ENCODE measurements at regions not wholly inside any gene's neighbourhood (a gene's known extent, or its start where the extent isn't known, plus 50 kb on each side); places are given as distances from the start of the nearest gene placed in this dataset.
"Not testable (repeated sequence)": the region's sequence is repeated elsewhere in the genome, so short reads cannot be mapped to it uniquely, and the experiment has no call there.

DNA sequence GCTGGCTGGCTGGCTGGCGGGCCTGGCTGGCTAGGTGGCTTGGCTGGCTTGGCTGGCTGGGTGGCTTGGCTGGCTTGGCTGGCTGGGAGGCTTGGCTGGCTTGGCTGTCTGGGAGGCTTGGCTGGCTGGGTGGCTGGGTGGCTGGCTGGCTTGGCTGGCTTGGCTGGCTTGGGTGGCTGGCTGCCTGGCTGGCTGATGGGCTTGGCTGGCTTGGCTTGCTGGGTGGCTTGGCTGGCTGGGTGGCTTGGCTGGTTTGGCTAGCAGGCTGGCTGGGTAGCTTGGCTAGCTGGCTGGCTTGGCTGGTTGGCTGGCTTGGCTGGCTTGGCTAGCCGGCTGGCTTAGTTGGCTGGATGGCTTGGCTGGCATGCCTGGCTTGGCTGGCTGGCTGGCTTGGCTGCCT is 2834.1 kb downstream of the RPIA start:
- not testable (repeated sequence) for DNase-seq

DNA sequence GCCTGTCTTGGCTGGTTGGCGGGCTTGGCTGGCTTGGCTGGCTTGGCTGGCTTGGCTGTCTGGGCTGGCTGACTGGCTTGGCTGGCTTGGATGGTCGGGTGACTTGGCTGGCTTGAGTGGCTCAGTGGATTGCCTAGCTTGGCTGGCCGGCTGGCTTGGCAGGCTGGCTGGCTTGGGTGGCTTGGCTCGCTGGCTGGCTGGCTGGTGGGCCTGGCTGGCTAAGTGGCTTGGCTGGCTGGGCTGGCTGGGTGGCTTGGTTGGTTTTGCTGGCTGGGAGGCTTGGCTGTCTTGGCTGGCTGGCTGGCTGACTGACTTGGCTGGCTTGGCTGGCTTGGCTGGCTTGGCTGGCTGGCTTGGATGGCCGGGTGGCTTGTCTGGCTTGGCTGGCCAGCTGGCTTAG is 2834.6 kb downstream of the RPIA start:
- DNase-seq = not testable (repeated sequence)

DNA sequence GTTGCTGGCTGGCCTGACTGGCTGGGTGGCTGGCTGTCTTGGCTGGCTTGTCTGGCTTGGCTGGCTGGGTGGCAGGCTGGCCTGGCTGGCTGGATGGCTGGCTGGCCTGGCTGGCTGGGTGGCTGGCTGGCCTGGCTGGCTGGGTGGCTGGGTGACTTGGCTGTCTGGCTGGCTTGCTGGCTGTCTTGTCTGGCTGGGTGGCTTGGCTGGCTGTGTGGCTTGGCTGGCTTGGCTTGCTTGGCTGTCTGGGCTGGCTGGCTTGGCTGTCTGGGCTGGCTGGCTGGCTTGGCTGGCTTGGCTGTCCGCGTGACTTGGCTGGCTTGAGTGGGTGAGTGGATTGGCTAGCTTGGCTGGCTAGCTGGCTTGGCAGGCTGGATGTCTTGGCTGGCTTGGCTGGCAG is 2835.6 kb downstream of the RPIA start:
- not testable (repeated sequence) for DNase-seq

DNA sequence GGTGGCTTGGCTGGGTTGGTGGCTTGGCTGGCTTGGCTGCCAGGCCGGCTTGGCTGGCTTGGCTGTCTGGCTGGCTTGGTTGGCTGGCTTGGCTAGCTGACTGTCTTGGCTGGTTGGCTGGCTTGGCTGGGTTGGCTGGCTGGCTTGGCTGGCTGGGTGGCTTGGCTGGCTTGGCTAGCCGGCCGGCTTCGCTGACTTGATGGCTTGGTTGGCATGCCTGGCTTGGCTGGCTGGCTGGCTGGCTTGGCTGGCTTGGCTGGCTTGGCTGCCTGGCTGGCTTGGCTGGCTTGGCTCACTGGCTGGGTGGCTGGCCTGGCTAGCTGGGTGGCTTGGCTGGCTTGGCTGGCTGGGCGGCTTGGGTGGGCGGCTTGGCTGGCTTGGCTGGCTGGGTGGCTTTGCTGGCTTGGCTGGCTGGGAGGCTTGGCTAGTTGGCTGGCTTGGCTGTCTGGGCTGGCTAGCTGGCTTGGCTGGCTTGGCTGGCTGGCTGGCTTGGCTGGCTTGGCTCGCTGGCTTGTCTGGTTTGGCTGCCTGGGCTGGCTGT is 2836.1 kb downstream of the RPIA start:
- not testable (repeated sequence) for DNase-seq

DNA sequence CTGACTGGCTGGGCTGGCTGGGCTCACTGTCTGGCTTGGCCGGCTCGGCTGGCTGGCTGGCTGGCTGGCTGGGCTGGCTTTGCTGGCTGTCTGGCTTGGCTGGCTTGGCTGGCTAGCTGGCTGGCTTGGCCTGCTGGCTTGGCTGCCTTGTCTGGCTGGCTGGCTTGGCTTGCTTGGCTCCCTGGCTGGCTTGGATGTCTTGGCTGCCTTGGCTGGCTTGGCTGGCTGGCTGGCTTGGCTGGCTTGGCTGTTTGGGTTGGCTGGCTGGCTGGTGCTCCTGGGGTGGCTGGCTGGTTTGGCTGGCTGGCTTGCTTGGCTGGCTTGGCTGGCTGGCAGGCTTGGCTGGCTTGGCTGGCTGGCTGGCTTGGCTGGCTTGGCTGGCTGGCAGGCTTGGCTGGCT is 2836.9 kb downstream of the RPIA start:
- DNase-seq = not testable (repeated sequence)

DNA sequence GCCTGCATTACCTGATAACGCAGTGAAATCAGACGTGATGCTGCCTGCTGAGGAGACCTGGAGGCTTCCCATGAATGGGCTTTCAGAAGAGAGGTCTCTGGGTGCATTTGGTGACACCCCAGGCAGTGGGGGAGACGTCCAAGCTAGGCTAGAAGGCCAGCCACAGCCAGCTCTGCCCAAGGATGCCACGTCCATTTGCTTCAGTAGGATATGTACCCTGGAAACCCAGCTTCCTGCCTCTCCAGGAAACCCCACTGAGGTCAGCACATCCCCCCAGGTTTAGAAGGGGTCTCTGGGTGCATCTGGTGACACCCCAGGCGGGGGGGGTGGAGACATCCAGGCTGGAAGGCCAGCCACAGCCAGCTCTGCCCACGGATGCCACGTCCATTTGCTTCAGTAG is 2844.6 kb downstream of the RPIA start:
- DNase-seq = not testable (repeated sequence)

DNA sequence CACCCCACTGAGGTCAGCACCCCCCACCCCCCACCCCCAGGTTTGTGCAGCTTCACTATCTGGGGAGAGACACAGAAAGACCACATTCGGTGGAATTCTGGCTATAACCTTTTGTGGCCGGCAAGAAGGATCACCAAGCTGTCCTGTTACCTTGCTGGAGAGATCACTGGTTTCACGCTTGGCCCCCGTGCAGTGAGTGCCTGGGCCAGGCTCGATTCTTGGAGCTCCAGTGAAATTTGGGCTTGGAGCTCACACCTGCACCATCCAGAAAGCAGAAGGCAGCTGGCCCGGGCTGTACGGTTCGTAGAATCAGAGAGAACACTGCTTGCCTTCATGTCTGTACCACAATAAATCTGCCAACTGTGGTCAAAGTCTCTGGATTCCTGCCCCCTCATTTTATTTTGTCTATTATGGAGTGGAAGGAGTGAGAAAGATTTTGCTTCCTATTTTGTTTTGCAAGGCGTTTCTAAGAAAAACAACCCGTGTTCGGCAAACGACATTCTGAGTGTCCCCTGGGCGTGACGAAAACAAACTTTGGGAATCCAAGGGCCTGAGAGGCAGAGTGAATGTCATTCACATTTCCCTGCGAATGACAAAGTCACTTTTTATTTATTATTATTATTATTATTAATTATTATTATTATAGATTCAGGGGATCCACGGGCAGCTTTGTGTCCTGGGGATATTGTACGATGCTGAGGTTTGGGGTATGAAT is 2845.2 kb downstream of the RPIA start:
- not testable (repeated sequence) for DNase-seq

DNA sequence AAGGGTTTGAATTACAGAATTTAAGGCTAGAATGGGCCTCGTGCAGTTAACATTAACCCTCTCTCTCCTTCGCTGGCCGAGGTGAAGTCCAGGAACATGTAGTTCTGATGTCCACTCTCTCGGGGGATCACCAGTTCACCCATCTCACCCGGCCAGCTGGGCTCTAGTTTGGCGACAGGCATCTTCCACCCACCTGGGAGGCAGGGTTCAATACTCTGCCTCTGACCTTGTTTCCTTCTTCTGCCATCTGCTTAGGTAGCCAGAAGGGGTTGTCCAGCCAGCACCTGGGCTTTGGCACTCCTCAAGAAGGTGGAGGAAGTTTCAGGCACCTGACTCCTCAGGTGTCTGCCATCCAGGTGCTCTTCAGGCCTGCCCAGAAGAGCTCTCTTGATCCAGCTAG is 2857.8 kb downstream of the RPIA start:
- DNase-seq = not testable (repeated sequence)

DNA sequence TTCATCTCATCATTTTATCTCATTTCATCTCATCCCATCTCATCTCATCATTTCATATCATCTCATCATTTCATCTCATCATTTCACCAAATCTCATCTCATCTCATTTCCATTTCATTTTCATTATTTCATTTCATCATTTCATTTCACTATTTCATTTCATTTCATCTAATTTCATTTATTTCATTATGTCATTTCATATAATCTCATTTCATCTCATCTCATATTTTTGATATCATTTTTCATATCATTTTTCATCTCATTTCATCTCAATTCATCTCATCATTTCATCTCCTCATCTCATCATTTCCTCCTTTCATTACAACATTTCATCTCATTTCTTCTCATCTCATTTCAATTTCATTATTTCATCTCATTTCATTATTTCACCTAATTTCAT is 2866.8 kb downstream of the RPIA start:
- not testable (repeated sequence) for DNase-seq

DNA sequence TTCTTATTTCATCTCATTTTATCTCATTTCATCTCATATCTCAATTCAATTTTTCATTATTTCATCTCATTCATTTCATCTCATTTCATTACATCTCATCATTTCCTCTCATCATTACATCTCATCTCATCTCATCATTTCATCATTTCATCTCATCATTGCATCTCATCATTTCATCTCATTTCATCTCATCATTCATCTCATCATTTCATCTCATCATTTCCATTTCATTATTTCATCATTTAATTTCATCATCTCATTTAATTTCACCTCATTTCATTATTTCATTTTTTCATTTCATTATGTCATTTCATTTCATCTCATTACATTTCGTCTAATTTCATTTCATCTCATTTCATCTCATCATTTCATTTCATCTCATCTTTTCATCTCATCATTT is 2867.8 kb downstream of the RPIA start:
- DNase-seq = not testable (repeated sequence)

DNA sequence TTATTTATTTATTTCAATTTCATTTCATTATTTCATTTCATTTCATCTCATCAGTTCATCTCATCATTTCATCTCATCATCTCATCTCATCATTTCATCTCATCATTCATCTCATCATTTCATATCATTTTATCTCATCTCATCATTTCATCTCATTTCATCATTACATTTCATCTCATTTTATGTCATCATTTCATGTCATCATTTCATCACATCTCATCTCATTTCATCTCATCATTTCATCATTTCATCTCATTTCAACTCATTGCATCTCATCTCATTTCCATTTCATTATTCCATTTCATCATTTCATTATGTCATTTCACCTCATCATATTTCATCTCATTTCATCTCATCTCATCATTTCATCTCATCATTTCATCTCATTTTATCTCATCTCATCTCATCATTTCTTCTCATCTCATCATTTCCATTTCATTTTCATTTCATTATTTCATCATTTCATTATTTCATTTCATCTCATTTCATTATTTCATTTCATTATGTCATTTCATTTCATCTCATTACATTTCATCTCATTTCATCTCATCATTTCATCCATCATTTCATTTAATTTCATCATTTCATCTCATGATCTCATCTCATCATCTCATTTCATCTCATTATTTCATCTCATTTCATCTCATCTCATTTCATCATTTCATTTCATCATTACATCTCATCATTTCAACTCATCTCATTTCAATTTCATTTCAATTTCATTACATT is 2868.6 kb downstream of the RPIA start:
- DNase-seq = not testable (repeated sequence)

DNA sequence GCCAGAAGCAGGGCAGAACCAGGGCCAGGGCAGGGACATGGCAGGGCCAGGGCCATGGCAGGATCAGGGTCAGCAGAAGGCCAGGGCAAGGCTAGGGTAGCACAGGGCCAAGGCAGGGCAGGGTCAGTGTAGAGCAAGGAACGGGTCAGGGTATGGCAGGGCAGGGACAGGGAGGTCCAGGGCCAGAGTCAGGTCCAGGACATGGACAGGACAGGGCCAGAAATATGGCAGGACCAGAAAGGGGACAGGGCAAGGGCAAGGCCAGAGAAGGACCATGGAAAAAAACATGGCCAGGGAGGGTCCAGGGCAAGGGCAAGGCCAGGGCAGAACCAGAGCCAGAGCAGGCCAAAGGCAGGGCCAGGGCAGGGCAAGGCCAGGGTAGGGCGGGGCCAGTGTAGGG is 2870.7 kb downstream of the RPIA start:
- DNase-seq = not testable (repeated sequence)

DNA sequence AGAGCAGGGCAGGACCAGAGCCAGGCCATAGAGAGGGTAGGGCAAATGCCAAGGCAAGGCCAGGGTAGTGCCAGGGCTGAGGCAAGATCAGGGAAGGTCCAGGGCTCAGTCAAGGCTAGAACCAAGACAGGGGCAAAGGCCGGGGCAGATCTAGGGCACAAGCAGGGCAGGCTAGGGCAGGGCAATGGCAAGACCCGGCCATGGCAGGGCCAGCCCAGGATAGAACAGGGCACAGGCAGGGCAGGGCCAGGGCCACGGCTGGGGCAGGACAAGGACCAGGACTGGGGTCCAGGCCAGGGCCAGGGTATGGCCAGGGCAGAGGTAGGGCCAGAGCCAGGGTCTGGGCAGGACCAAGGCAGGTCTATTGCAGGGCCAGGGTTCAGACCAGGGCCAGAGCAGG is 2873.2 kb downstream of the RPIA start:
- not testable (repeated sequence) for DNase-seq

DNA sequence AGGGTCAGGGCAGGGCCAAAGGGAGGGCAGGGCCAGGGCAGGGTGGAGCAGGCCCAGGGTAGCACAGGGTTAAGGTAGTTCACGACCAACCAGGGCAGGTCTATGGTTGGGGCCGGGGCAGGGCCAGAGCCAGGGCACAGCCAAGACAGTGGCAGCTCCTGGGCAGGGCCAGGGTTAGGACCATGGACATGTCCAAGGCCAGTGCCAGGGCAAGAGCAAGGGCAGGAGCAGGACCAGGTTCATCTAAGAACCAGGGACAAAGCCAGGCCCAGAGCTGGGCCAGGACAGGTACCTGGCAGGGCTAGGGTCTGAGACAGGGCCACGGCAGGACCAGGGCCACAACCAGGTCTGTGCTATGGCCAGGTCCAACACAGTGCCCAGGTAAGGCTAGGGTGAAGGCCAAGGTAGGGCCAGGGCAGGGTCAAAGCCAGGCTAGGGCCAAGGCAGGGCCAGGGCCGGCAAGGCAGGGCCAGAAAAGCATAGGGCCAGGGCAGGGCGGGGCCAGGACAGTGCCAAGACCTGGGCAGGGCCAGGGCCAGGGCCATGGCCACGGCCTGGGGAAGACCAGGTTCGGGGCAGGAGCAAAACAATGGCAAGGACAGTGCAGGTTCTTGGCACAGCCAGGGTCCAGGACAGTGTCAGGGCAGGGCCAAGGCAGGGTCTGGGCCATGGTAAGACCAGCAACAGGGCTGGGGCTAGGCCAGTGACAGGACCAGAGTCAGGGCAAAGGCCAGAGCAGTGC is 2874.4 kb downstream of the RPIA start:
- DNase-seq = not testable (repeated sequence)

DNA sequence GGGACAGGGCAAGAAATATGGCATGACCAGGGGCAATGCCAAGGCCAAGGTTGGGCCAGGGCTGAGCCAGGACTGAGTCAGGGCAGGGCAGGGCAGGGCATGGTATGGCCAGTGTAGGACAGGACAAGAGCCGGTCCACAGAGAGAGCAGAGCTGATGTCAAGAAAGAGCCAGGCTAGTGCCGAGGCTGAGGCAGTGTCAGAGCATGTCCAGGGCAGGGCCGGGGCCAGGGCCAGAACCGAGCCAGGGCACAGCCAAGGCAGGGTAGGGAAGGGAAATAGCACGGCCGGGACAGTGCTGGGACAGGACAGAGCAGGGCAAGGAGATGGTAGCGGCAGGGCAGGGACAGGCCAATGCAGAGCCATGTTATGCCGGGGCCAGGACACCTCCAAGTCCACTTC is 2875.1 kb downstream of the RPIA start:
- DNase-seq = not testable (repeated sequence)

DNA sequence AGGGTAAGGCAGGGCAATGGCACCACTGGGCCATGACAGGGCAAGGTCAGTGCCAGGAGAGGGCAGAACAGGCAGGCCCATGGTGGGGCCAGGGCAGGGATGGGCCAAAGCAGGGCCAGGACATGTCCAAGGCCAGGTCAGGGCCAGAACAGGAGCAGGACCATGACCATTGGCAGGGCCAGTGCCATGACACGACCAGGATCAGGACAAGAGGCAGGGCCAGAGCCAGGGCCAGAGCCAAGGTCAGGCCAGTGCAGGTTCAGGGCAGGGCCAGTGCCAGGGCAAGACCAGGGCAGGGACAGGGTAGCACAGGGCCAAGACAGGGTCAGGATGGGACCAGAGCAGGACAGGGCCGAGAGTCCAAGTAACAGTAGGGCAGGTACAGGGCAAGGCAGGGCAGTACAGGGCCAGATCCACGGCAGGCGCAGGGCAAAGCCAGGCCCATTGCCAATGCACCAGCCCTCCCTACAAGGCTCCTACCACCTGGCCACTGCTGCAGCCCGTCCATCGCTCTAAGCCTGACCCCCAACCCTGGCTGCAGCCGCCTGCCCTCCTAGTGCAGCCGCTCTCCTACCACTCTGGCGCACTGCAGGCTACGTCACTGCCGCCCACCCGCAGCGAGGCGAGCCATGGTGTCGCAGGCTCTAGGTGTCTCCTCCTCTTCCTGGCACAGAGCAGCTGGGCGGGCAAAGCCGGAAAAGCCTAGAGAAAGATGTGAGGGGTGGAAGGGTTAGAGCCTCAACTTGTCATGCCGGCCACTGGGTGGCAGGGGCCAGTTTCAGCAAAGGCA is 2876.3 kb downstream of the RPIA start:
- not testable (repeated sequence) for DNase-seq

DNA sequence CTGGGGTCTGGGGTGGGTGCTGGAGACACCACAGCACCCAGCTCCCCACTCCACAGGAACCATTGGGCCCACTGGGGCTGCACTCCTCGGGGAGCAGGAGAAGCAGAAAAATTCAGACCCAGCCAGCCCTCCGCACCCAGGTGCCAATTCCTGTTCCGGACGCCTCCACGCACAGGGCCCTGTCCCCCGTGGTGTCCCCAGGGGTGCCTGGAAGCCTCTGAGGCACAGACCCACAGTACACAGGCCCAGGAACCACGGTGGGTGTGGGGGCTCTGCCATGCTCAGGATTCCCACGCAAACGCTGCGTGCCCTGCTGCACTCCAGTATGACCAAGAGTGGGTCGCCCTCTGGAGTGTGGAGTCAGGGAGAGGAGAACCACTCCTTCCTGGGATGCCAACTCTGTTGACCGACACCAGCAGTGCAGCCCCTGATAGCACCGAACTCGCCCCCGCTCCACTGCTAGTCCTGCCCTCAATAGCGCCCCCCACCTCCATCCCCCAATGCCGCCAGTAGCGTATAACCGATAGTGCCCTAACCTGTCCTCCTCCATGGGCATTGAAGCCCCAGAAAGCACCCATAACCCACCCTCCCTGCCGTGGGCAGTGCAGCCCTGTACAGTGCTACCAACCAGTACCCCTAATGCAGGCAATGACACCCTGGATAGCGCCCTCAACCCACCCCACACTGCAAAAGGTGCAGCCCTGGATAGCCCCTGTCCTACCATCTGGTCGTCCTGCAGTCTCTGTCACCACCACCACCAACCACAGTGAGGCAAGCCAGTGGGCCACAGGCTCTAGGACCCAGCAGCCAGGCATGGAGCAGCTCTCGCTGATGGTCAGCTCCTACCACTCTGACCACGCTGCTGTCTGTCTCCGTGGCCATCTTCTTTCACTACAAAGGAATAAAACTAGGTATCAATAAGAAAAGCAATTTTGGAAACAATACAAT is 2877.2 kb downstream of the RPIA start:
- DNase-seq = not testable (repeated sequence)

DNA sequence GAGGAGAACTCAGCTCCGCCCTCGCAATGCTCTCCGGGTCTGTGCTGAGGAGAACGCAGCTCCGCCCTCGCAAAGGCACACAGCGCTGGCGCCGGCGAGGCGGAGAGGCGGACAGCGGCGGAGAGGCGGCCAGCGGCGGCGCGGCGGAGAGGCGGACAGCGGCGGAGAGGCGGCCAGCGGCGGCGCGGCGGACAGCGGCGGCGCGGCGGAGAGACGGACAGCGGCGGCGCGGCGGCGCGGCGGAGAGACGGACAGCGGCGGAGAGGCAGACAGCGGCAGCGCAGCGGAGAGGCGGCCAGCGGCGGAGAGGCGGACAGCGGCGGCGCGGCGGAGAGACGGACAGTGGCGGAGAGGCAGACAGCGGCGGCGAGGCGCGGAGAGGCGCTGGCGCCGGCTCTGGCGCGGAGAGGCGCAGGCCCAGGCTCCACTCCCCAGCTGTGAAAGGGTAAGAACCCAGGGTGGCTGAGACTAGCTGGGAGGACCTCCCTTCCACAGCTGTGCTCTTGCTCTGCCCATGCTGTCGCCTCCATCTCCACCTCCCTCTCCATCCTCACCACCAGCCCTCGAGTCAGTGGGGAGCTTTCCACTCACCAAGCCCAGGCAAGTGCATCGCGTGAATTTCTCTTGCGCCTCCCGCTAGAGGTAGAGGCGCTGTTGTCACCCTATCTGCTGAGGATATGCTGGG is 2879.9 kb downstream of the RPIA start:
- not testable (repeated sequence) for DNase-seq

DNA sequence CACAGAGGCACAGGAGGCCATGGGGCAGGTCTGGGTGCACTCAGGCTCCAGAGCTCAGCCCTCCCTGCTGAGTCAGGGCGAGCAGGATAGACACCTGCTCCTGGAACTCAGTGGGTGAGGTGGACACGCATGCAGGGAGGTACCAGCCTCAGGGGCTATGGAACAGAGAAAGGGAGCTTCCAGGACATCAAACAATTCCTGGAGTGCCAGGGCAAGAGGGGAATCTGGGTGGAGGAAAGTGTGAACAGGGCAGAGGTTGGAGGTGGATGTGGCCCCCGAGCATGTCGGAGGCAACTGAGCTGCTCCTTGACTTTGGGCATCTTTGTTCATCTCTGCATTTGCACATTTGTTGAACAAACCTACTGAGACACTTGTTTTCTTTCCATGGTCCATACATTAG is 2881.5 kb downstream of the RPIA start:
- DNase-seq = not testable (repeated sequence)

DNA sequence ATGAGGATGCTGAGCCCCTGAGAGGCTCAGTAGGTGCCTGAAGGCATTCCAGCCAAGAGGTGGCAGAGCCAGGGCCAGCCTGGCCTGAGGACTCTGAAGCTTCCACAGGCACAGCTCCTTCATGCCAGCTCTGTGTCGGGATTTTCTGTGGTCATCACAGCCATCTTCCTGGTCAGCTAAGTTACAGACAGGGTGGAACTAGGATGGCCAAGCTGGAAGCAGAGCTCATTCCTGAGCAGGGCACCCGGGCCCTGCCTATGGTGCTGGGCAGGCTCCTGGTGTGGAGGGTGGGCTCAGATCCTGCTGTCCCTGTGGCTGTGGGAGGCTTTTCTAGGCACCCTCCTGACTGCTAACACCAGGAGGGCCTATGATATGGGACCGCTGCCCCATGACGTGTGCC is 2882.3 kb downstream of the RPIA start:
- DNase-seq = not testable (repeated sequence)

DNA sequence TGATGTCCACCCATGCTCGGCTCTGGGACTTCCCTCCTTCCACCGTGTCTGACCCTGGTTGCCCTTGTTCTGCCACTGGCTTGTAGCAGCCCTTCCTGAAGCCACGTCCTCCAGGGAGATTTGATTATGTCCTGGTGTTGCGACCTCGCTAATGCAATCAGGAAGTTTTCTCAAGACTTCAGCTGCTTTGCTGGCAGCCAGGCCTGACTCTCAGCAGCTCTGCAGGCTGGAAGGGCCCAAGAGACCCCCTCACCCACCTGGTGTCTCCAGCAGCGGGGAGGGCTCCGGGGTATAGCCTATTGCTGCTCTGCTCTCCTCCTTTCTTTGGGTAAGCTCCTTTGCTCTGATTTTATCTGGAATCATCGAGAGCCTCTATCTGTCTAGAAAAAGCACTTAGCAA is 2882.8 kb downstream of the RPIA start:
- DNase-seq = not testable (repeated sequence)
